ENCODE measurements at regions not wholly inside any gene's neighbourhood (a gene's known extent, or its start where the extent isn't known, plus 50 kb on each side); places are given as distances from the start of the nearest gene placed in this dataset.

- Histone ChIP-seq H3K36me3 (ENCODE audit: control insufficient read depth, insufficient read depth, low read length) (no peaks in the 10 kb centered on the region), H3K4me1 (ENCODE audit: control insufficient read depth, insufficient read depth, low read length) (no peaks in the 10 kb centered on the region), H3K9me3 (ENCODE audit: control insufficient read depth, insufficient read depth, low read length) (no peaks in the 10 kb centered on the region), H3K4me3 (ENCODE audit: low read depth, low read length) (no peak overlapping the region), H3K9ac (ENCODE audit: low read depth, low read length) (no peak overlapping the region), H3K27me3 (ENCODE audit: control insufficient read depth, insufficient read depth, low read length) (no peaks in the 10 kb centered on the region)
Measured at GRCh38 chr9:1271367-1271766, 221.2 kb downstream of the DMRT2 start.

GRCh38 chr9:1271786-1272185 lies 221.6 kb downstream of the DMRT2 start:
- H3K27me3 ChIP-seq (ENCODE audit: control insufficient read depth, insufficient read depth, low read length): no peaks in the 10 kb centered on the region
- H3K9ac ChIP-seq (ENCODE audit: low read depth, low read length): no peak overlapping the region
- H3K4me3 ChIP-seq (ENCODE audit: low read depth, low read length): no peak overlapping the region
- no peaks in the 10 kb centered on the region for H3K9me3 ChIP-seq (ENCODE audit: control insufficient read depth, insufficient read depth, low read length)
- H3K36me3 ChIP-seq (ENCODE audit: control insufficient read depth, insufficient read depth, low read length): no peaks in the 10 kb centered on the region
- H3K4me1 ChIP-seq (ENCODE audit: control insufficient read depth, insufficient read depth, low read length): no peaks in the 10 kb centered on the region

GRCh38 chr9:1272488-1272887 lies 222.3 kb downstream of the DMRT2 start:
- Histone ChIP-seq H3K9me3 (ENCODE audit: control insufficient read depth, insufficient read depth, low read length) (no peaks in the 10 kb centered on the region), H3K4me1 (ENCODE audit: control insufficient read depth, insufficient read depth, low read length) (no peaks in the 10 kb centered on the region), H3K27me3 (ENCODE audit: control insufficient read depth, insufficient read depth, low read length) (no peaks in the 10 kb centered on the region), H3K36me3 (ENCODE audit: control insufficient read depth, insufficient read depth, low read length) (no peaks in the 10 kb centered on the region), H3K9ac (ENCODE audit: low read depth, low read length) (no peak overlapping the region), H3K4me3 (ENCODE audit: low read depth, low read length) (no peak overlapping the region)

GRCh38 chr9:1273859-1274258 lies 223.7 kb downstream of the DMRT2 start:
- Histone ChIP-seq H3K27me3 (ENCODE audit: control insufficient read depth, insufficient read depth, low read length) (no peaks in the 10 kb centered on the region), H3K9me3 (ENCODE audit: control insufficient read depth, insufficient read depth, low read length) (no peaks in the 10 kb centered on the region), H3K9ac (ENCODE audit: low read depth, low read length) (no peak overlapping the region), H3K4me1 (ENCODE audit: control insufficient read depth, insufficient read depth, low read length) (no peaks in the 10 kb centered on the region), H3K4me3 (ENCODE audit: low read depth, low read length) (no peak overlapping the region), H3K36me3 (ENCODE audit: control insufficient read depth, insufficient read depth, low read length) (no peaks in the 10 kb centered on the region)

- Histone ChIP-seq H3K4me1 (ENCODE audit: control insufficient read depth, insufficient read depth, low read length) (no peaks in the 10 kb centered on the region), H3K9me3 (ENCODE audit: control insufficient read depth, insufficient read depth, low read length) (no peaks in the 10 kb centered on the region), H3K9ac (ENCODE audit: low read depth, low read length) (no peak overlapping the region), H3K36me3 (ENCODE audit: control insufficient read depth, insufficient read depth, low read length) (no peaks in the 10 kb centered on the region), H3K4me3 (ENCODE audit: low read depth, low read length) (no peak overlapping the region), H3K27me3 (ENCODE audit: control insufficient read depth, insufficient read depth, low read length) (no peaks in the 10 kb centered on the region)
Measured at GRCh38 chr9:1274334-1274733, 224.2 kb downstream of the DMRT2 start.

- Histone ChIP-seq H3K4me1 (ENCODE audit: control insufficient read depth, insufficient read depth, low read length) (no peaks in the 10 kb centered on the region), H3K27me3 (ENCODE audit: control insufficient read depth, insufficient read depth, low read length) (no peaks in the 10 kb centered on the region), H3K9me3 (ENCODE audit: control insufficient read depth, insufficient read depth, low read length) (no peaks in the 10 kb centered on the region), H3K36me3 (ENCODE audit: control insufficient read depth, insufficient read depth, low read length) (no peaks in the 10 kb centered on the region), H3K4me3 (ENCODE audit: low read depth, low read length) (no peak overlapping the region), H3K9ac (ENCODE audit: low read depth, low read length) (no peak overlapping the region)
Measured at GRCh38 chr9:1276474-1276873, 226.3 kb downstream of the DMRT2 start.

GRCh38 chr9:1284727-1285126 lies 234.6 kb downstream of the DMRT2 start:
- Histone ChIP-seq H3K4me1 (ENCODE audit: control insufficient read depth, insufficient read depth, low read length) (no peaks in the 10 kb centered on the region), H3K9ac (ENCODE audit: low read depth, low read length) (no peak overlapping the region), H3K27me3 (ENCODE audit: control insufficient read depth, insufficient read depth, low read length) (no peaks in the 10 kb centered on the region), H3K36me3 (ENCODE audit: control insufficient read depth, insufficient read depth, low read length) (no peaks in the 10 kb centered on the region), H3K4me3 (ENCODE audit: low read depth, low read length) (no peak overlapping the region), H3K9me3 (ENCODE audit: control insufficient read depth, insufficient read depth, low read length) (no peaks in the 10 kb centered on the region)

- H3K36me3 ChIP-seq (ENCODE audit: control insufficient read depth, insufficient read depth, low read length): no peaks in the 10 kb centered on the region
- no peak overlapping the region for H3K9ac ChIP-seq (ENCODE audit: low read depth, low read length)
- no peak overlapping the region for H3K4me3 ChIP-seq (ENCODE audit: low read depth, low read length)
- no peaks in the 10 kb centered on the region for H3K9me3 ChIP-seq (ENCODE audit: control insufficient read depth, insufficient read depth, low read length)
- H3K4me1 ChIP-seq (ENCODE audit: control insufficient read depth, insufficient read depth, low read length): no peaks in the 10 kb centered on the region
- H3K27me3 ChIP-seq (ENCODE audit: control insufficient read depth, insufficient read depth, low read length): no peaks in the 10 kb centered on the region
Measured at GRCh38 chr9:1285526-1285925, 235.4 kb downstream of the DMRT2 start.

GRCh38 chr9:1292384-1292783 lies 242.2 kb downstream of the DMRT2 start:
- Histone ChIP-seq H3K36me3 (ENCODE audit: control insufficient read depth, insufficient read depth, low read length) (no peaks in the 10 kb centered on the region), H3K4me1 (ENCODE audit: control insufficient read depth, insufficient read depth, low read length) (no peaks in the 10 kb centered on the region), H3K9ac (ENCODE audit: low read depth, low read length) (no peak overlapping the region), H3K27me3 (ENCODE audit: control insufficient read depth, insufficient read depth, low read length) (no peaks in the 10 kb centered on the region), H3K4me3 (ENCODE audit: low read depth, low read length) (no peak overlapping the region), H3K9me3 (ENCODE audit: control insufficient read depth, insufficient read depth, low read length) (no peaks in the 10 kb centered on the region)

GRCh38 chr9:1294641-1295258 lies 244.6 kb downstream of the DMRT2 start:
- no peaks in the 10 kb centered on the region for H3K27me3 ChIP-seq (ENCODE audit: control insufficient read depth, insufficient read depth, low read length)
- H3K4me3 ChIP-seq (ENCODE audit: low read depth, low read length): no peak overlapping the region
- H3K4me1 ChIP-seq (ENCODE audit: control insufficient read depth, insufficient read depth, low read length): no peaks in the 10 kb centered on the region
- no peaks in the 10 kb centered on the region for H3K9me3 ChIP-seq (ENCODE audit: control insufficient read depth, insufficient read depth, low read length)
- no peak overlapping the region for H3K9ac ChIP-seq (ENCODE audit: low read depth, low read length)
- no peaks in the 10 kb centered on the region for H3K36me3 ChIP-seq (ENCODE audit: control insufficient read depth, insufficient read depth, low read length)

GRCh38 chr9:1296331-1296730 lies 246.2 kb downstream of the DMRT2 start:
- Histone ChIP-seq H3K27me3 (ENCODE audit: control insufficient read depth, insufficient read depth, low read length) (no peaks in the 10 kb centered on the region), H3K9me3 (ENCODE audit: control insufficient read depth, insufficient read depth, low read length) (no peaks in the 10 kb centered on the region), H3K9ac (ENCODE audit: low read depth, low read length) (no peak overlapping the region), H3K4me1 (ENCODE audit: control insufficient read depth, insufficient read depth, low read length) (no peaks in the 10 kb centered on the region), H3K4me3 (ENCODE audit: low read depth, low read length) (no peak overlapping the region), H3K36me3 (ENCODE audit: control insufficient read depth, insufficient read depth, low read length) (no peaks in the 10 kb centered on the region)

- Histone ChIP-seq H3K4me3 (ENCODE audit: low read depth, low read length) (no peak overlapping the region), H3K36me3 (ENCODE audit: control insufficient read depth, insufficient read depth, low read length) (no peaks in the 10 kb centered on the region), H3K27me3 (ENCODE audit: control insufficient read depth, insufficient read depth, low read length) (no peaks in the 10 kb centered on the region), H3K9ac (ENCODE audit: low read depth, low read length) (no peak overlapping the region), H3K4me1 (ENCODE audit: control insufficient read depth, insufficient read depth, low read length) (no peaks in the 10 kb centered on the region), H3K9me3 (ENCODE audit: control insufficient read depth, insufficient read depth, low read length) (no peaks in the 10 kb centered on the region)
Measured at GRCh38 chr9:1298046-1298445, 247.9 kb downstream of the DMRT2 start.
